ENCODE measurements at regions not wholly inside any gene's neighbourhood (a gene's known extent, or its start where the extent isn't known, plus 50 kb on each side); places are given as distances from the start of the nearest gene placed in this dataset.
A peak's percentile ranks its signal among the peaks of the same experiment; 100 is the strongest.

DNA sequence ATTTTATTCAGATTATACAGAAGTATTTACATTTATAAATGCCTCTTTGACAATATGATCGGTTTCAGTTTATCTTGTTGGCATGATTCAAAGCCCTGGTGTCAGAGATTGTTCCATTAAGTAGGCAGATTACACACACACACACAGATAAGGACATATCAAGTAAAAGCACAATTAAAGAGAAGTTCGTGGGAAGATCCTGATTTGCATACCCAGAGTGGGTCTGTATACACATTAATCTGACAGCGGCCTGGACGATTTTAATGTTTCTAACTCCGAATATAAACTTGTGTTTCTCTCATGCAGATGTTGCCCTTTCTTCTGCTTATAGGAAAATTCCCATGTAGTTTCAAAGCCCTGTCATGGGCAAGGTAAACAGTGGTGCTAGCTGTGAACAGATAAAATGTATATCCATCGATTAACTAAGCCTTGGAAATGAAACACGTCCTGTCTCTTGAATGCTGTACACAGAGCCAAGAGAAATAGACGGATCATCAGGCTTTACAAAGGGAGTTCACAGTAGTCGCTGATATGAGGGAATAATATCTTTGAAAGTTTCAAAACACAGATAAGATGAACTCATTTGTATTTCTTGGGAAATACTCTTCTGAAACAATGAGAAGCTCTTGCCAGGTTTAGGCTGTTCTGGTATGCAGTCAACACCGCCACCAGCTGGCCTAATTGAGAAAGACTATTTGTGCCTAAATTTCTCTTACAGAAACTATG, 108.2 kb upstream of the GMDS start:
- TF ChIP-seq, protein P1, sequence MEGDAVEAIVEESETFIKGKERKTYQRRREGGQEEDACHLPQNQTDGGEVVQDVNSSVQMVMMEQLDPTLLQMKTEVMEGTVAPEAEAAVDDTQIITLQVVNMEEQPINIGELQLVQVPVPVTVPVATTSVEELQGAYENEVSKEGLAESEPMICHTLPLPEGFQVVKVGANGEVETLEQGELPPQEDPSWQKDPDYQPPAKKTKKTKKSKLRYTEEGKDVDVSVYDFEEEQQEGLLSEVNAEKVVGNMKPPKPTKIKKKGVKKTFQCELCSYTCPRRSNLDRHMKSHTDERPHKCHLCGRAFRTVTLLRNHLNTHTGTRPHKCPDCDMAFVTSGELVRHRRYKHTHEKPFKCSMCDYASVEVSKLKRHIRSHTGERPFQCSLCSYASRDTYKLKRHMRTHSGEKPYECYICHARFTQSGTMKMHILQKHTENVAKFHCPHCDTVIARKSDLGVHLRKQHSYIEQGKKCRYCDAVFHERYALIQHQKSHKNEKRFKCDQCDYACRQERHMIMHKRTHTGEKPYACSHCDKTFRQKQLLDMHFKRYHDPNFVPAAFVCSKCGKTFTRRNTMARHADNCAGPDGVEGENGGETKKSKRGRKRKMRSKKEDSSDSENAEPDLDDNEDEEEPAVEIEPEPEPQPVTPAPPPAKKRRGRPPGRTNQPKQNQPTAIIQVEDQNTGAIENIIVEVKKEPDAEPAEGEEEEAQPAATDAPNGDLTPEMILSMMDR (IDR thresholded peaks at IDR 0.05; ENCODE audit: insufficient read depth, low read length, poor library complexity, severe bottlenecking), result peak; percentile 96
- TF ChIP-seq EZH2phosphoT487 (conservative IDR thresholded peaks at IDR 0.05; ENCODE audit: low read length), result no peak

Data from SU-DHL-6 (cell line).